Fibroblast of peridontal ligament (primary cell): ENCODE measurements at regions not wholly inside any gene's neighbourhood (a gene's known extent, or its start where the extent isn't known, plus 50 kb on each side); places are given as distances from the start of the nearest gene placed in this dataset.
"Not testable (repeated sequence)": the region's sequence is repeated elsewhere in the genome, so short reads cannot be mapped to it uniquely, and the experiment has no call there.

Source experiments
- DNase-seq: peaks from one replicate; pipeline ENCODE4 v3.0.0-alpha.2; 2010; ENCODE audit errors: extremely low read depth

DNA sequence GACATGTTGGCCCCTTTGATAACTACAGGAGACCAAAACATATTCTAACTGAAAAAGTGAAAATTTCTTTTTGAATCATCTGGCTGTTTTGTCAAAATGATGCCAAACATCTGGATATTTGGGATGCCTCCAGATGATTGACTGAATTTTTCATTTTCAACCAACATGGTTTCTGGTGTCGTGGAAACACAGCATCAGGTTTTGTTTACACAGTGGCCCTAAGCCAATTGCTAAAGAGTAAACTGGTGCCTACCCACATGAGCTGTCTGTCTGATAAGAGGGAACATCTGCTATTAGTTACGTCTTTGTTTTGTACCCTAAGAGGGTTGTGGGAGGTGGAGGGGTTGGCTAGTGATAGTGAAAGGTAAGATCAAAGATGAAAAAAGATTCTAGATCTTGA lies 204.8 kb downstream of the KCNK2 start:
- peak; percentile 60 for DNase-seq

DNA sequence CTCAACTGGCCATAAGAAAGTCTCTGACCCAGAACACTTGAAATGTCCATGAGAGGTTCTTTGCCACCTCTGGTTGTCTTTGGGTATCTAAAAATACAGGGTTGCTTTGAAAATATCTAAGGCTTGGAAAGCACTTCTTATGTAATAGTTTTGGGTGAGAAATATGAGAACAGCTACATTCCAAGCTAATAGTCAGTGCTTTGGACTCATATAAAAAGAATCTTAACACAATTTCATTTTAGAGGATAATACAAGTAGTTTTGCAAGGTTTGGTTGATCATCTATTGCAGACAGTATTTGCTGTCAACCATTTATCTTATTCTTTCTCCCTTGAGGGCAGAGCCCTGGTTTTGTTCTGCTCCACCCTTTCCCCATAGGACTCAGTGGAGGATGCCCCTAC lies 207.5 kb downstream of the KCNK2 start:
- peak; percentile 62 for DNase-seq

DNA sequence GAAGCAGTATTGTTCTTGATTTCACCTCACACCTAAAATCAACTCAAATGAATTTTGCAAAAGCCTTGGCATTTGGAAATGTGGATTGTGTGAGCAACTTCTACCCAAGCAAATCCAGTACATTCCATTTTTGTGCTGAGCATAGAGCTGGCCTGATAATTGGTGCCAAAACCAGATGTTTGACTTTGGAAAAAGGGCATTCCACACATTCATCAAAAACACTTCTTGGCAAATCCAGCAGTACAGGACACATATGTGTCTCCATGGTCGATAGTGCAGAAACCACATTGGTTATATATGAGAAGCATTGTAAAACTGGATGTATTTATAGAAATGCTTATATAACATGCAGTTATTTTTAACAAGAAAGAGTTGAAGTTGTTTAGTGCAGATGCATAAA lies 210.4 kb downstream of the KCNK2 start:
- peak; percentile 81 for DNase-seq

DNA sequence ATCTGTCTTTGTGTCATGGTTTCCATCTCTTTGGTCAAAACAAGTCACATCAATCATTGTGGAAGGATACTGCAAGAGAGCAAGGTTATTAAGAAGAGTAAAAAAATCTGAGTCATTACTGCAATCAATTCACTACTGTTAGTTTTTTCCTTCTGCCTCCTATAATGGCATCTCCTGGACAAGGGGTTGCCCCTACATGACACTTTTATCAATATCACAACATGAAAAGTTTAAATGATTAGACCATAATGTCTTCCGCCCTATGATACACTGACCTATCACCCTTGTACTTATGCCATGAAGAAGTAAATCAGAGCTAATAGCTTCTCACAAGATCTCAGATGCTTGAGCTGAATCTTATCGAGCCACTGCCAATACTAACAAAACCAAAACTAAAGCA lies 223.9 kb downstream of the KCNK2 start:
- no peak for DNase-seq

DNA sequence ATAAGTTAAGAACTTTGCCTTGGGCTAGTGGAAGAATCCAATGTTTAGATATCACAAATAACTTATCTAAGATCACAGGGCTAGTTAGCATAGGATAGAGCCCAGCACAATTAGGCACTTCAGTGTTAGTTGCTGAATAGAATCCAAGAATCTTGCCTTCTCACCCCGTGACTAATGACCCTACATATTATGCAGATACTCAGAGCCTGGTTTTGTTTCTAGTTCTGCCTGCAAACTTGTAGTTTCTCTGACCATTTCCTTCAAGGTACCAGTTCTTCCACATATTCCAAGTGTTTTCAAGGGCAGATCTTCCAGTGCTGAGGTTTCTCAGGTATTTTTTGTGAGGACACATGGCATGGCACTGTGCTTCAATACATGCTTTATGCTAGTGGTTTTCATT lies 239.3 kb downstream of the KCNK2 start:
- no peak for DNase-seq

DNA sequence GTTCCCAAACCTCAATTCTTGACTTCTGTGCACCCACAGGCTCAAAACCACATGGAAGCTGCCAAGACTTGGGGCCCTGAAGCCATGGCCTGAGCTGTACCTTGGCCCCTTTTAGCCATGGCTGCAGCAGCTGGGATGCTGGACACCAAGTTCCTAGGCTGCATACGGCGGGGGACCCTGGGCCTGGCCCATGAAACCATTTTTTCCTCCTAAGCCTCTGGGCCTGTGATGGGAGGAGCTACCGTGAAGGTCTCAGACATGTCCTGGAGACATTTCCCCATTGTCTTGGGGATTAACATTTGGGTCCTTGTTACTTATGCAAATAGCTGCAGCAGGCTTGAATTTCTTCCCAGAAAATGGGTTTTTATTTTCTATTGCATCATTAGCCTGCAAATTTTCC lies 241.5 kb downstream of the KCNK2 start:
- DNase-seq: not testable (repeated sequence)

DNA sequence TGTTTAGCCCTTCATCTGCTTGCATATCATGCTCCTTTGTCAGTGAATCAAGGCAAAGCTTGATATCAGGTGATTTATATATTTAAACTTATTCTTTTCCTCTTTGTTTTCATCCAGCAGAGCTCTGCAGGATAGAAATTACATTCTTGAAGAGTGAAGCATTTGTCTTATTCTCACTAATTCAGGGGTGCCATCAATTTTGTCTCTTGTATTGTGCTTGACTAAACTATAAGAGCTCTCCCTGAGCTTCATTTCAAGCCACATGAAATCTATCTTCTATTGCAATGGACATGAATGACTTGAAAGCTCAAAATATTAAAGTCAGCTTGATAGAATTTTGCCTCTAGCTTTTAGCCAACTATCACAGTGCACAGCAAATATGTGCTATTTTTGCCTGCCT lies 236.7 kb upstream of the KCTD3 start:
- no peak for DNase-seq

DNA sequence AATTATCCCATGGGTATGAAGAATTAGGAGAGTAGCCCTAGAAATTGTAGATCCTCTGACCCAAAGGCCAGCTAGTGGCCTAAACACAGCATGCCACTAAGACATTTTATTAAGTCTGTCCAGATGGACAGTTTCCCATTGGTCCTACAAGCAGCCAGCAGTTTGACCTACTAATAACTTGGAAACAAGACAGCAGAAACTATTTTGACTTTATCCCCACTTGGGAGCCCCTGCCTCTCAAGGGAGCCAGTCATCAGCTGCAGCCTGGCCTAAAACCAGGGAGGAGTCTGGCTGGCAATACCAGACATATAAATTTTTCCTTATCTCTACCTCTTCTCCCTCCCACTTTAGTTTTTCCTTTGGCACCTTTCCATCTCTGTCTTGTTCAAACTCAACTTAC lies 222.6 kb upstream of the KCTD3 start:
- DNase-seq: no peak

DNA sequence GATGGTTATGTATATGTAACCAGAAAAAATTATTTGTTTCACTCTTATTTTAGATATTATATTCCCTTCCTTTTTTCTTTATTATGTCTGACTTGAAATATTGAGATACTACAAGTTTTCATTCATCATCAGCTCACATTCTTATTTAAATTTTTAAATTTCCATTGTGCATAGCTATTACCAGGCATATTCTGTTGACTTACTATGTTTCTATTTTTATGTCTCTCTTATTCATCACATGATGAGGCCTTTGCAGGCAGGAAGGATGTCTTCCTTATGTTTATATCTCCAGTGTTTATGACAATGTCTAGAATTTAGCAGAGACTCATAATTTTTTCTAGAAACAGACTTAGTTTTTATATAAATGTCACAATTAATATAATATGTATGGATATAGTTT lies 221.9 kb upstream of the KCTD3 start:
- DNase-seq: no peak

DNA sequence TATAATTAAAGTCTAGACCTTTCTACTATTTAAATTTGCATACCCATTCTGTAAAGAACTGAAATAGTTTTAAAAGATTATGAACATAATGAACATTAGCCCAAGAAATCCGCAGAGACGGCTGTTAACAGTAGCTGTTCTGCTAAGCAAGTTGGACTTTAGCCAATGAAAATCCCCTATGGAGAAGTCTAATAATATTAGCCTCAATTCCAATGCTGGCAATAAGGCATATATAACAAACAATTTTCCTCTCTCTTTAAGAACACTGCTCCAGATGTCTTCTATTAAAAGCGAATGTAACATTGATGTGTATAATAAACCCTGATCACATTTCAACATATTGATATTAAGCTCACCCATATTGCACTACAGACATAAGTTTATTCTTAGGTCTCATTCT lies 221.3 kb upstream of the KCTD3 start:
- no peak for DNase-seq

DNA sequence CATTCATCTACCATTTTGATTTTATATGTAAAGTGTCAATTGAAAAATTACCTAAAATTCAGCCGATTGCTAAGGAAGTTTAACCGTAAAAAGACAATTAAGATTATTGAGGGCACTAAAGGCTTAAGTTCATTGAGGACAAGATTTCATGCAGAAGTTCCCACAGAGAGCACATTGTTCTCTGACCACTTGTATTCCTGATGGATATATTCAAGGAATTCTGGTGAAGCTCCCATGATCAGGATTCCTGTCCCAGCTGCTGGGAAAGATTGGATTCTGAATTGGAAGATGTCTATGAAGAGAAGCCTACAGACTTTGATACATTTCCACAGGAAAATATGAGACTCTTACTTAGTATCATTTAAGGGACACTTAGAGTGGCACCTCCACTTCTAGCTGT lies 209.2 kb upstream of the KCTD3 start:
- no peak for DNase-seq

DNA sequence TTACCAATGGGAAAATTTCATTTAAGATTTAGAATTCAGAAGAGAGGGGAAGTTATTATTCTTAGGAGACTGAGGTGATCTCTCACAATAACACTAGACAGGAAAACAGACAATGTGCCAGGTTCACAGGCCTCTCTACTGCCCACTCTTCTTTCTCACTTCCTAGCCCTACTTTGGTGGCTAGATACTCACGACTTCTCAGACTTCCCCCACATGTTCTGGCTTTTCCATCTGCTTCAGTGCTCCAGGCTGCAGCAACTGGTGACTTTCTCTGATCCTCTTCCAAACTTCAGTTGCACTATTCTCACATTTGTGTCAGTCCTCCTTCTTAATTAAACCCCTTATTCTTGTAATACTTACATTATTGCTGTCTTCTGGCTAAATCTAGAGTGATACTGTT lies 208.7 kb upstream of the KCTD3 start:
- DNase-seq: no peak

DNA sequence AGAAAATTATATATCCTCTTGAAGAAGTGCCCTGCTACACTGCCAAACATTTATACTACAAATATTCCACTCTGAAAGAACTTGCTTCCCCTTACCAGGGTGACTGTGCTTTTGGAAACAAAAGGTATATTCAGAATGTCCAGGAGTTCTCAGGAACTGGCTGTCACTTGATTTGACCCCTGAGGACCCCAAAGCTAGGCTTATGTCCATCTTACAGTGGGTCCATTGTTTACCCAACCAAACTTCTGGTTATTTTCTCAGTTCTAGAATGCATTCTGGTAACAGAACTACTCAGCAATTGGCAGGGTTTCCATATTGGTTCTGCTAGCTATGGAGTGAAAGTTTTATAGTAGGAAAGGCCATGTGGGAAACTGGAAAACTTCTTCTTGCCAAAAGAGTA lies 207.1 kb upstream of the KCTD3 start:
- DNase-seq: no peak

DNA sequence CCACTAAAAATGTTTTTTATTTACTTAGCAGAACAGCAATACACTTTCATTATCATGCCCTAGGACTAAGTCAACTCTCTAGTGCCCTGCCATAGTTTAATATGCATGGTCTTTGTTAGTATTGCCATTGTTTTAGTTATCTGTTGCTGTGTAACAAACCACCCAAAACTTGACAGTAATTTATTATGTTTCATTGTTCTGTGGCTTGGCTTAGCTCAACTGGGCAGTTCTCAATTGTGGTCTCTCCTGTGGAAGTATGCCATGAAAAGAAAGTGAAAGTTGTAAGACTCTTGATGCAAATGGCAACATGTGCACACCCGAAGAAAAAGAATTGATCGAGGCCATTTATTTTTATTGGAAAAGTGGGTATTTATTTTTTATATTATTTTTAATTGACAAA lies 206.3 kb upstream of the KCTD3 start:
- DNase-seq: peak; percentile 71

DNA sequence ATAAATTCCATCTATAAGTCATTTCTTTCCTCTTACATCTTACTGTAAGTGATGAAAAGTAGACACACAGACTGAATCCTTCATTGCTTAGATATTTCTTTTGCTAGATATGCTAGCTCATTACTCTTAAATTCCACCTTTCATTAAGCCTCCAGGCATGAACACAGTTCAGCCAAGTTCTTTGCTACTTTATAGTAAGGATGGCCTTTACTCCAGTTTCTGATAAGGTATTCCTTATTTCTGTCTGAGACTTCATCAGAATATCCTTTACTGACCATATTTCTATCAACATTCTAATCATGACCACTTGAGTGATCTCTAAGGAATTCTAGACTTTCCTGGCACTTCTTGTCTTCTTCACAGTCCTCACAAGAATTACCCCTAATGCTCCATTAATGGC lies 191.7 kb upstream of the KCTD3 start:
- DNase-seq: no peak

DNA sequence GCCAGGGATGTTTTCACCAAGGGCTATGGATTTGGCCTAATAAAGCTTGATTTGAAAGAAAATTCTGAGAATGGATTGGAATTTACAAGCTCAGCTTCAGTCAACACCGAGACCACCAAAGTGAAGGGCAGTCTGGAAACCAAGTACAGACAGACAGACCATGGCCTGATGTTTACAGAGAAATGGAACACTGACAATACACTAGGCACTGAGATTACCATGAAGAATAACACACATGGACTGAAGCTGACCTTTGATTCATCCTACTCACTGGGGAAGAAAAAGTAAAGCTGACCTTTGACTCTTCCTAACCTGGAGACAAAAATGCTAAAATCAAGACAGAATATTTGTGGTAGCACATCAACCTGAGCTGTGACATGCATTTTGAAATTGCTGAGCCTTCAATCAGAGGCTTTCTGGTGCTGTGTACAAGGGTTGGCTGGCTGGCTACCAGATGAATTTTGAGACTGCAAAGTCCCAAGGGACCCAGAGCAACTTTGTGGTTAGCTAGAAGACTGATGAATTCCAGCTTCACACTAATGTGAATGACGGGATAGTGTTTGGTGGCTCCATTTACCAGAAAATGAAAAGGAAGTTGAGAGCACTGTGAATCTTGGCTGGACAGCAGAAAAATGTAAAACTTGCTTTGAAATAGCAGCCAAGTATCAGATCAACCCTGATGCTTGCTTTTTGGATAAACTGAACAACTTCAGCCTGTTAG lies 190.4 kb upstream of the KCTD3 start:
- peak; percentile 92 for DNase-seq

DNA sequence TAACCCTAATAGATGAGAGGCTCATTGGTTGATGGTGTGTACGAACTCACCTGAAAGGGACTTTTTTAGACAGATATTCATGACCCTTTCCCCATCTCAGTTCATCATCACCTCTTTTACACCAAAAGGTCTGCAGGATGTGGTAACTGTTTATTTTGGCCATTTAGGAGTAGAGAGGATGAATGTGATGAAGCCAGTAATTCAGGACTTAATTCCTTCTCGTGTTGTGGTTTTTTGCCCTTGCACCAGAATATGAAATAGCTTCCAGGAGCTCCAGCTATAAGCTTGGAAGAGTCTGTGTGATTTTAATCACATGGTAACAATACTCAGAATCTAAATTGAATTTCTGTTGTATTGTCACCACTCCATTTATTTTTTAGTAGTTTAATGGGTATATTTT lies 189.4 kb upstream of the KCTD3 start:
- DNase-seq: peak; percentile 40

DNA sequence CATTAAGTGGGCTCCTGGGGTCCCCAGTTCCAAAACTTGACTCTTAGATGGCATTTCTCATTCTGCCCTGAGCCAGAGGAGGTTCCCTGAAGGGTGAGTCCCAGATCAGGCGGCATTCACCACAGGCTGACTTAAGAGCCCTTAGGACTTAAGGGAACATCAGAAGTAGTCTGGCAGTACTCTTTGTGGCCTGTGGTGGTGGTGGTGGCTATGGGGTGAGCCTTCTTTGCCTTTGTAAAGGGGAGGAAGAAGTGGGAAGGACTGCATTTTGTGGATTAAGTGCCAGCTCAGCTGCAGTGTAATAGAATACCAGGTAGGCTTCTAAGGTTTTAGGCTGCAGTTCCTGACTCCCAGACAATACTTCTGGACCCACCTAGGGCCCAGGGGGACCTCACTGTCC lies 186.5 kb upstream of the KCTD3 start:
- no peak for DNase-seq

DNA sequence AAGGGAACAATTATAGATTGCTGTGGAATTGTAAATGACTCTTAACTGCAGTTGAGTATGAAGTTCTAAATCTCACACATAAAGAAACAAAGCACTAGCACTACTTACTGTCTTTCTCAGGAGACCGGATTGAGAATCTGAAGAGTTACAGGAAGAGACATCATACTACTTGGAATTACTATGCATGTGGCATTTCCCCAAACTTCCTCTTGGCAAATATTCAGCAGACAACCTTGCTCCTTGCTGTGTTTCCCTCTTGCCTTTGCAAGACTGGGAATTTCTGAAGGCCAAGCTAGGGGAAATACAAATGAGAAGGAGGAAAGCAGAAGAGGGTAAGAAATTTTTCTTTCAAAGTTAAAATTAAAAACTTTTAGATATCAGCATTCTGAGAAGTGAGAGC lies 173.6 kb upstream of the KCTD3 start:
- DNase-seq: no peak

DNA sequence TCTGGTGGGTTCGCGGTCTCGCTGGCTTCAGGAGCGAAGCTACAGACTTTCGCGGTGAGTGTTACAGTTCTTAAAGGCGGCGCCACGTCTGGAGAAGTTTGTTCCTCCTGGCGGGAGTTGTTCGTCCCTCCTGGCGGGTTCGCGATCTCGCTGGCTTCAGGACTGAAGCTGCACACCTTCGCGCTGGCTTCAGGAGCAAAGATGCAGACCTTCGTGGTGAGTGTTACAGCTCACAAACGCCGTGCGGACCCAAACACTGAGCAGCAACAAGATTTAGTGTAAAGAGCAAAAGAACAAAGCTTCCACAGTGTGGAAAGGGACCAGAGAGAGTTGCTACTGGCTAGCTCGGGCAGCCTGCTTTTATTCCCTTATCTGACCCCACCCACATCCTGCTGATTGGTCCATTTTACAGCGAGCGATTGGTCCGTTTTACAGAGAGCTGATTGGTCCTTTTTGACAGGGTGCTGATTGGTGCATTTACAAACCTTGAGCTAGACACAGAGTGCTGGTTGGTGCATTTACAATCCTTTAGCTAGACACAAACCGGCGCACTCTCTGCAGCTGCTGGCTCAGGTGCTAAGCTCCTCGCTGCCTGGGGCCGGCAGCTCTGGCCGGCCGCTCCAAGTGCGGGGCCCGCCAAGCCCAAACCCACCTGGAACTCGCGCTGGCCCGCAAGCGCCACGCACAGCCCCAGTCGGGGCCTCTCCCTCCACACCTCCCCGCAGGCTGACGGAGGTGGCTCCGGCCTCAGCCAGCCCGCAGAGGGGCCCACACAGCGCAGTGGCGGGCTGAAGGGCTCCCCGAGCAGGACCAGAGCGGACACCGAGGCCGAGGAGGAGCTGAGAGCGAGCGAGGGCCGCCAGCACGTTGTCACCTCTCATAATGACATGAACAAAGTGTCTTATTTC lies 172.8 kb upstream of the KCTD3 start:
- DNase-seq: no peak

DNA sequence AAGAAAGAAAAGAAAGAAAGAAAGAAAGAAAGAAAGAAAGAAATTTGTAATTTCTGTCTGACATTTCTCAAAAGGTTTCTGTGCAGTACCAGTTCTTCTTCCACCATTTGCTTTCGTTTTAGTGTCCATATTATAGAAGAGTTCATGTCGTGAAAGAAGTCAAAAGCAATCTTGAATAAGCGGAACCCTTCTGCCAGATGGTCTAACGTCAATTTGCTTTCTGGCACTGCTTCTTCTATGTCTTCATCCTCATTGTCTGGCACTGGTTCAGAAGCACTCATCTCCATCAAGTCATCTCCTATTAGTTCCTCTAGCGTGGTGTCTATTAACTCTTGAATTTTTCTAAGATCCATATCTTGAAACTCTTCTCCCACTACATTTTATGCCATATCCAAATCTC lies 170.0 kb upstream of the KCTD3 start:
- DNase-seq: no peak

DNA sequence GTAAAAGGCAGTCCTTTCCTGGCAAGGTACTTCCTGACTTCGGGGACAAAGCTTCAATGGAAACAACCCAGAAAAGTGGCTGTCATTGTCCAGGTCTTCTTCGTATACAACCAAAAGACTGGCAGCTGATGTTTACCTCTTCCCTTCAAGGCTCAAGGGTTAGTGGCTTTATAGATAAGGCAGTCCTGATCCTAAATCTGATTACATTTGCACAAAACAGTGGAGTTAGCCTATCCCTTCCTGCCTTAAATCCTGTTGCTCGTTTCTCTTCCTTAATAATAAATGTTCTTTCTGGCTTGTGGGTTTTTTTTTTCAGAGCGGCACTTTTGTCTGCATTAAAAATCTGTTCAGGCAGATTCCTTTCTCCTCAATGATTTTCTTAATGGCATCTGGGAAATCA lies 169.3 kb upstream of the KCTD3 start:
- DNase-seq: no peak

DNA sequence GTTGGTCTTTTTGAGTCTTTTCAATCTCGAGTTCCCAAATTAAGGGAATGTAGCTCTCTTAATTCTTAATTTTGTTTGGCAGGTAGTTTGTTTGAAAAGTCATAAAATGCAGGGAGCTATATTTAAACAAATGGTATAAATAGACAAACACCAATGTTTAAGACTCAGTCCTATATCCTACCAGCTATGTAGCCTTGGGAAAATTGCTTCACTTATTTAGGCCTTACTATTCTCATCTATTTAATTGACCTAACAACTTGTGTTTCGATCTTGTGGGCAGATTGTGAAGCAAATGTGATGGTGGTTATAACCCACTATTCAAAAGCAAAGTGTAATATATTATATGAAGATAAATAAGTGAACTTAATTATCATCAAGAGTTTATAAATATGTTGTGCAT lies 167.3 kb upstream of the KCTD3 start:
- no peak for DNase-seq
